ENCODE measurements at regions not wholly inside any gene's neighbourhood (a gene's known extent, or its start where the extent isn't known, plus 50 kb on each side); places are given as distances from the start of the nearest gene placed in this dataset.
"Not testable (repeated sequence)": the region's sequence is repeated elsewhere in the genome, so short reads cannot be mapped to it uniquely, and the experiment has no call there.

- no peak for DNase-seq
Observed at GRCh38 chr13:44703371-44703770, 127.2 kb upstream of the TSC22D1 start.

- no peak for DNase-seq
Observed at GRCh38 chr13:44698066-44698465, 121.9 kb upstream of the TSC22D1 start.

- no peak for DNase-seq
Observed at GRCh38 chr13:44697058-44697457, 120.9 kb upstream of the TSC22D1 start.

- no peak for DNase-seq
Observed at GRCh38 chr13:44695520-44695919, 119.4 kb upstream of the TSC22D1 start.

- DNase-seq: no peak
Observed at GRCh38 chr13:44694842-44695241, 118.7 kb upstream of the TSC22D1 start.

- peak; percentile 34 for DNase-seq
Observed at GRCh38 chr13:44694291-44694690, 118.2 kb upstream of the TSC22D1 start.

- DNase-seq: no peak
Observed at GRCh38 chr13:44693156-44693764, 117.1 kb upstream of the TSC22D1 start.

- no peak for DNase-seq
Observed at GRCh38 chr13:44692173-44692713, 116.1 kb upstream of the TSC22D1 start.

GRCh38 chr13:44690376-44690775 is 114.2 kb upstream of the TSC22D1 start:
- DNase-seq: no peak

GRCh38 chr13:44688652-44689051 is 112.5 kb upstream of the TSC22D1 start:
- DNase-seq: no peak

GRCh38 chr13:44686531-44686934 is 110.4 kb upstream of the TSC22D1 start:
- no peak for DNase-seq

- DNase-seq: no peak
Observed at GRCh38 chr13:44685641-44686040, 109.5 kb upstream of the TSC22D1 start.

GRCh38 chr13:44682416-44682815 is 106.3 kb upstream of the TSC22D1 start:
- not testable (repeated sequence) for DNase-seq

GRCh38 chr13:44680746-44681355 is 104.7 kb upstream of the TSC22D1 start:
- DNase-seq: no peak

GRCh38 chr13:44679597-44679996 is 103.5 kb upstream of the TSC22D1 start:
- no peak for DNase-seq

- no peak for DNase-seq
Observed at GRCh38 chr13:44678197-44678596, 102.1 kb upstream of the TSC22D1 start.

GRCh38 chr13:44676534-44676933 is 100.4 kb upstream of the TSC22D1 start:
- no peak for DNase-seq

GRCh38 chr13:44669534-44669933 is 93.4 kb upstream of the TSC22D1 start:
- no peak for DNase-seq

GRCh38 chr13:44668688-44669087 is 92.6 kb upstream of the TSC22D1 start:
- peak; percentile 24 for DNase-seq

GRCh38 chr13:44667943-44668342 is 91.8 kb upstream of the TSC22D1 start:
- peak; percentile 13 for DNase-seq

GRCh38 chr13:44666538-44666937 is 90.4 kb upstream of the TSC22D1 start:
- DNase-seq: not testable (repeated sequence)

- DNase-seq: no peak
Observed at GRCh38 chr13:44664308-44664707, 88.2 kb upstream of the TSC22D1 start.

GRCh38 chr13:44662515-44662914 is 86.4 kb upstream of the TSC22D1 start:
- DNase-seq: no peak

GRCh38 chr13:44661936-44662335 is 85.8 kb upstream of the TSC22D1 start:
- no peak for DNase-seq

All from tongue (tissue), 1 donor.